Jurkat, Clone E6-1 (cell line): ENCODE measurements at regions not wholly inside any gene's neighbourhood (a gene's known extent, or its start where the extent isn't known, plus 50 kb on each side); places are given as distances from the start of the nearest gene placed in this dataset.
A peak's percentile ranks its signal among the peaks of the same experiment; 100 is the strongest.

Experiments used
- DNase-seq: peaks from one replicate; pipeline ENCODE4 v3.0.0-alpha.2; 2011; ENCODE audit warnings: low read depth, low spot score
- H3K4me3 ChIP-seq: 2 replicates; pipeline ENCODE4 v1.5.1; 2011; ENCODE audit warnings: mild to moderate bottlenecking, low read length, control low read depth, moderate library complexity

DNA sequence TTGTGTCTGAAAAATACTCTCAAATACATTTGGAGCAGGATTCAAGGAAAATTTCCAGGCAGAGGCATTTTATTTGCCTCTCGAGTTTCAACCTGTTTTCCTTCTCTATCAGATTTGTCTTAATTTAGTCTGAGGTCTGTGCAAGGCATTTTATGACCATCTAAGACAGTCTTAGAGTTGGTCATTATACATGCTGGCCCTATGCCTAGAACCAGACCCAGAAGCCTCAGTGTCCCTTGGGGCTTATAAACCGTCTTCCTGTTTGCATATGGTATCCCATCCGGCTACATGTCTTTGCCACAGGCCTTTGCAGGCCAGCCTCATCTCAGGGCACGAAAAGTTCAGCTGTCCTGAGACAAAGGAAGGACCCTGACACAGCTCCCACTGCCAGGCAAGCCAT, 346.1 kb downstream of the SIPA1L2 start:
- no peak for DNase-seq
- no peak overlapping the region for H3K4me3 ChIP-seq

DNA sequence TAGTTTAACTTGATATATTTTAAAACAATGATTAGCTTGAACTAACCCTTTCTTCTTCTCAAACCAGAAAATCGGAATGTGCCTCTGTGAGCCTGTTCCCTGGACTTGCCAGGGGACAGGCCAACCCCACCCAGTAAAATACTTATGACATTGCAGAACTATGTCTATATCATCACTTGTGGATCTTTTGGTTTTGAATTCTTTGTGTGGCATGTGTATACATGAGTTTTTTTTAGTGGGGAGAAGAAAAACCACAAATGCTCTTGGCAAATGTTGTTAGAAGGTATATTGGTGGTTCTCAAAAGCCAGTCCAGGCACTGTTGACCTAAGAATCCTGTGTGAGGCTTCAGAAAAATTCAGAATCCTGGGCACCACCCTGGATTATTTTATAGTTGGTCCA, 347.4 kb downstream of the SIPA1L2 start:
- no peak for DNase-seq
- no peak overlapping the region for H3K4me3 ChIP-seq

DNA sequence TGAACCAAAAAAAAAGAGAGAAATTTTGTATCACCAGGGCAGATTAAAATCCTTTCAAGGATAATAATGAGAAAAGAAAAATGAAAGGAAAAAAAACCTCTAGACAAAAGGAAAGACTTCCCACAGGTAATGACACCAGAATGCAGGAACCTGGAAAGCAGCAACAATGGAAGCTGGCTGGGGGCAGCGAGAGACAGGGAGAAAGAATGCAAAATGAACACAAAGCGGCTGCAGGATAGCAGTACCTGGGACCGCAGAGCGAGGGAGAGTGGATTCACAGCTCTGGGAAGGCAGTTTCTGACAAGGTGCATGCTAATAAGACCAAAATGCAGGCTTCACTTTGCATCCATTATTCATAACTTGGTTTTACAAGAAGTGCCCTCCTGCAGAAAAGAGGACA, 349.0 kb downstream of the SIPA1L2 start:
- no peak overlapping the region for H3K4me3 ChIP-seq
- no peak for DNase-seq

DNA sequence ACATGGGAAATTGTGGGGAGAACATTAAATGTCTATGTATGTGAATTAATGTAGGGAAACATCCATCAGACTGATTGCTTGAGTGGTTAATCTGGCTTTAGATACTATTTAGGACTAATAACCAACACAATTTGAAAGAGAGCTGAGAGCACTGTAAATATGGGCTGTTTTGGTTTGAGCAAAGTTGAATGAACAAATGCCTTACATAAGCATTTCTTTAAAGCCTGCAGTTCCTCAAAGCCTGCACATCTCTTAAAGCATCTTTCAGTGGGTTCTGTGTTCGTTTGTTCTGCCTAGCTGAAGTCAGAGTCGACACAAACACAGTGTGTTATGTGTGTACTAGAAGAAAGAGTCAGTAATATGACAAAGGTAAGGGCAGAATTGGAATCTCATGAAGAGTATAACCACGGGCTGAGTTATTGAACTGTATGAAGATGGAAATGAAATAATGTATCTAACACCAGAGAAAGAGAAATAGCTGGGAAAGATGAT, 350.0 kb downstream of the SIPA1L2 start:
- H3K4me3 ChIP-seq = no peak overlapping the region
- no peak for DNase-seq

DNA sequence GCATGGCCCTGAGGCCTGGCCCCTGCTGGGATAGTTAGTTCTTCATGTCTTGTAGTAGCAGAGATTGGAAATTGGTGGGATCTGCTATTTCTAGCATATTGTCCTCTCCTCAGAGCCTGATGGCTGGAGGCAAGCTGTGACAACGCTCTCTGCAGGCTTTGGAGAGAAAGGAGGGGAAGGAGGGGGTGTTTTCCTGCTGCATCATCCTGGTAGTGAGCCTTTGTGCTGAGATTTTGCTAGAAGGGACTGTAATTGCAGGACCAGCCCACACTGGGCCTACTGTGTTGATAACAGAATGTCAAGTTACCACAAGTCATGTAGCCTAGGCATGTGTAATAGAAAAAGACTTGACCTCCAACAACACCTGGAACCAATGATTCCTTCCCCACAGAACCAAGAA, 351.0 kb downstream of the SIPA1L2 start:
- no peak overlapping the region for H3K4me3 ChIP-seq
- no peak for DNase-seq

DNA sequence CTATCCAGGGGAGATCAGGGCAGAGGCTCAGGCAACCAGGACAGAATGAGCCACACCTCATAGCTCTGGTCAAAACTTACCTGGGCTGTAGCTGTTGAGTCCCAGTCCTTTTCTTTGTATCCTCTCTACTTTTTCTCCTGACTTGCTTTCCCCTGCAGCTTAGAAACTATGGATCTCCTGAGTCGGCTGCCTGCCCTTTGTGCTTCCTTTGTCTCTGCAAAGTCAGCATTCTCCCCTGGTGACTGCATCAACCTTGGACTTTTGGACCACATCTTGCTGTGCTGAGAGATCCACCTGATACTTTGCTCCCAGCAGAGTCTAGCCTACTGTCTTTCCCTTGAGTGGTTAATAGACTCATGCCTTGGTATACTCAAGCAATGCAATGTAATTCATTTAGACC, 353.3 kb downstream of the SIPA1L2 start:
- no peak for DNase-seq
- H3K4me3 ChIP-seq = no peak overlapping the region

DNA sequence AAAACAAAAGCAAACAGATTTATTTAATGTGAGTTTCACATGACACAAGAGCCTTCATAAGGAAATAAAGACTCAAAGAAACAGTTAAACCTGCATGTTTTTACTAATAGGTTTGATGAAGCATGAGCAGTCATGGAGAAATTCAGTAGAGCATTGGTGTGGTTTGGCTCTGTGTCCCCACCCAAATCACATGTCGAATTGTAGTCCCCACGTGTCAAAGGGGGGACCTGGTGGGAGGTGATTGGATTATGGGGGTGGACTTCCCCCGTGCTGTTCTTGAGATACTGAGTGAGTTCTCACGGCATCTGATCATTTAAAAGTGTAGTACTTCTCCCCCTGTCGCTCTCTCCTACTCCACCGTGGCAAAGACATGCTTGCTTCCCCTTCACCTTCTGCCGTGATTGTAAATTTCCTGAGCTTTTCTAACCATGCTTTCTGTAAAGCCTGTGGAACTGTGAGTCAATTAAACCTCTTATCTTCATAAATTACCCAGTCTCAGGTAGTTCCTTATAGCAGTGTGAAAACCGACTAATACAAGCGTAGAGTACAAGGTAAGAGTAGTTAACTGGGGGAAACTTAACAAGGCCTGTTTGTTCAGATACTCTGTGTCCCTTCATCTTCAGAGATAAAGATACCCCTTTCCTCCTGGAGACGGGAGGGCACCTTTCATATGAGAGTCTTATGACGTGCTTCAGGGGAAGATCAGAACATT, 354.8 kb downstream of the SIPA1L2 start:
- no peak for DNase-seq
- H3K4me3 ChIP-seq = no peak overlapping the region

DNA sequence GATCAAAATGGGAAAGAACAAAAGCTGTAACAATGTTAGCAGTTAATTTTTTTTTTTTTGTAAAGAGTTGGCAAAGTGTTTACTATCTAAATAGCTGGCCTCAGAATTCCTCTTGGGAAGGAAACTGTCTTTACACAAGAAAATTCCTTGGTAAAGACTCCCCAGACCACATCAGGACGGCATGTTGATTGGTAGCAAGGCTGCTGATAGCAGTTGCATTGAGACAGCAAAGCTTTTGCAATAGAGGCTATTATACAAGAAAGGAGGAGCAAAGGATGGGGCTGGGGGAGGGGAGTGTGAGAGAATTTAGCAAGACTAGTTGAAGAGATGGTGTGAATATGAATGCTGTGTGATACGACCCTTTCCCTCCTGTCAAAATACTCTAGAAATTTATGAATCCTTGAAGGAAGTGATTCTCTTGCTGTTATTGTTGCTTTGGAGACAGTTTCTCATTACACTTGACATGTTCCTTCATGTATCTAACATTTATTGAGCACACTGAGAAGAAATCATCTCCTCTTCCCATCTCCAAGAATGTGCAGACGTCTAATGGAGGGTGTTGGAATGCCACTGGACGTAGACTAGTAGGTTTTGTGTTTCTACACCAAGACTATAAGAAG, 355.6 kb downstream of the SIPA1L2 start:
- DNase-seq = no peak
- H3K4me3 ChIP-seq = no peak overlapping the region

DNA sequence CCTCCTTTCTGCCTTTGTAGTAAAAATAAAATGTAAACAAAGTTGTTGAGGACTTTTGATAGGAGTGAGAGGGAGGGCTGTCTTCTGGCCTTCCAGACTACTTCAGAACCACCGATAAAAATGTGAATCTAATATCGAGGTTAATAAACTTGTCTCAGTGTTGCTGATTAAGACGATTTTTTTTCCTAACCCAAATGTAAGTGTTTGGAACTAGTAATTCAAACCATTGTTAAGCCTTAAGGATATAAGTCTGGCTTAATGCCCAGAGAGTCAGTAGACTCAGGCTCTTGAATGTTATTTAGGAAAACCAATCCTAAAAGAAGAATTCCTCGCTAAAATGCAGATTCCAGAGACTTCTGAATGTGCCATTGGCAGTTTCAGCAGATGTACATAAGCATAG, 356.9 kb downstream of the SIPA1L2 start:
- H3K4me3 ChIP-seq = no peak overlapping the region
- no peak for DNase-seq

DNA sequence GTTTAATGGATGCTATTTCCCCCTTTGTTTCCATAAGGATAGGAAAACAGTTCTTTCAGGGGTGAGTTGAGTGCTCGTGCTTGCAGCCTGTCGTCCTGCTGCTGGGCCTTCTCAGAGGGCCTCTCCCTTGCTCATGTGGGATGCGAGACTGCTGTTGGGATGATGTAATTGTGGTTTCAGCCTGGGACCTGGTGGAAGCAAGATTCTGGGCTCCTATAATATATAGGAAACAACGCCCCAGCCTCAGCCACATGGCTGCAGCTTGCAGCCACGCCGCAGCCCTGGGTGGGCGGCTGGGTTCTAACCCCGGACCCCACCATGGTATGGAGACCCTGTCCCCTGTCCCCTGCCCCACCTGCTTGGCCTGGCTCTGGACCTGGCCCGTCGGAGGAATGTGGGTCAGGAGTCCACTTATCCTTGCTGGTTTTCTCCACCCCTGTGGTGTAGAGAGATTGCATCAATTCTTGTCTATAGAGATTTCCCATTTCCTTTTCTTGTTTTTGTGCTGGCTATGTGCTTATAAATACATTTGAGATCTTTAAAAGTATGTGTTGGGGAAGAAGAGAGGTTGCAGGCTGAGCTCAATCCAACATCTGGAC, 357.8 kb downstream of the SIPA1L2 start:
- DNase-seq = no peak

DNA sequence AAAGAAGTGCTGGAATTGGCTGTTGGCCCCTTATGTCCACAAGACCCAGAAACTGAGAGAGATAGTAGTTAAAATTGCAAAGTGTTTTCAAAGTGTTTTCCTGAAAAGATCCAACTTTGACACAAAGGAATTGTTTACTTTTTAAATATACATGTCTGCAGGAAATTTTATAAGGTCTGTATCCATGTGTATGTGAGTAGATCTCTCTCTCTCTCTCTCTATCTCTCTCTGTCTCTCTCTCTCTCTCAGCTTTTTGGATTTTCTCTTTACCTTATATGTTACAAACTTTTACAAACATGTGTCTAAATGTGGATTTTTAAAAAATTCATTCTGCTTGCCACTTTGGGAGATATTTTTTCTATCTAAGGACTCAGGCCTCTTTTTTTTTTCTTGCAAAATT, 358.6 kb downstream of the SIPA1L2 start:
- no peak overlapping the region for H3K4me3 ChIP-seq
- DNase-seq = no peak

More for the DNA sequence above, 357.8 kb downstream of the SIPA1L2 start:
- no peak overlapping the region for H3K4me3 ChIP-seq

DNA sequence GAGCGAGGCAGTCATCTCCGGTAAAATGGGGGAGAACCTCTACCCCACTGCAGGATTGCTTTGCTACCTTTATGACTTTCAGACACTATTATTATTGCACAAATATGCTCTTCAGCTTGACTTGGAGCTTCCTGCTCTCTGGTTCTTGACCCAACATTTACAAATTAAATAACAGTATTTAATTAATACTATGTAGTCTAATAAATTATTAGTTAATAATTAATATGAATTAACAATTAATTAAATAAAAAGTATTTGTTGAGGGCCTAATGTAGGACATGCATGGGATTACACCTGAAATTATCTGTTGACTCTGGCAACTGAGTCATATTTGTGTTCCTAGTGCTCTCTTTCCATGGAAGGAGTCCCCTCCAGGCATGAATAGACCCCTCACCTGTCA, 359.9 kb downstream of the SIPA1L2 start:
- no peak for DNase-seq
- no peak overlapping the region for H3K4me3 ChIP-seq

DNA sequence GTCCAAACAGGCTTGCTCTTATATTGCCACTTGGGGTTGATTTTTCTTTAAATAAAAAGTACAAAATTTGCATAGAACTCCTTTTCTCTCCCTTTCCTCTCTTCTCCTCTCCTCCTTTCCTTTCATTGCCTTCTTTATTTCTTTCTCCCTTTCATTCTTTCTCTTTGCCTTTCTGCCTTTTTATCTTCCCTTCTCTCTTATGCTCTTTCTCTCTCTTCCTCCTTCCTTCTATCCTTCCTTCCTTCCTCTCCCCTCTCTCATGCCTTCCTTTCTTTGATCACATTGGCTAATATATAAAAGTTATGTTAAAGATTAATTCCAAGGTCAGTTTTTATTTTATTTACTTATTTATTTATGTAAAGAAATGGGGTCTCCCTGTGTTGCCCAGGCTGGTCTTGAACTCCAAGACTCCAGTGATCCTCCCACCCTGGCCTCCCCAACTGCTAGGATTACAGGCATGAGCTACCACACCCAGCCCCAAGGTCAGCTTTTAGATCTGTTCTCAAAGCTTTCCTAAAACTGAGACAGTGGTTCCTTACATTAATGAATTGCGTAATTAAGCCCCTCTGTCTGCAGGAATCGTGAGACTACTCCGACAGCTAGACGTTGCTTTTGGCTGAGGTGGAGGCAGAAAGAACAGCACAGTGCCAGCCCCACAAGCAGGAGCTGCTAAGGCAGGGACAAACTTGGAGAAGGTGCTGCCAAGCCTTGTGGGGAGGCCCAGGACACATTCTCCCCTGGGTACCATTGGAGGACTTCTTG, 361.9 kb downstream of the SIPA1L2 start:
- DNase-seq = no peak
- H3K4me3 ChIP-seq = no peak overlapping the region

DNA sequence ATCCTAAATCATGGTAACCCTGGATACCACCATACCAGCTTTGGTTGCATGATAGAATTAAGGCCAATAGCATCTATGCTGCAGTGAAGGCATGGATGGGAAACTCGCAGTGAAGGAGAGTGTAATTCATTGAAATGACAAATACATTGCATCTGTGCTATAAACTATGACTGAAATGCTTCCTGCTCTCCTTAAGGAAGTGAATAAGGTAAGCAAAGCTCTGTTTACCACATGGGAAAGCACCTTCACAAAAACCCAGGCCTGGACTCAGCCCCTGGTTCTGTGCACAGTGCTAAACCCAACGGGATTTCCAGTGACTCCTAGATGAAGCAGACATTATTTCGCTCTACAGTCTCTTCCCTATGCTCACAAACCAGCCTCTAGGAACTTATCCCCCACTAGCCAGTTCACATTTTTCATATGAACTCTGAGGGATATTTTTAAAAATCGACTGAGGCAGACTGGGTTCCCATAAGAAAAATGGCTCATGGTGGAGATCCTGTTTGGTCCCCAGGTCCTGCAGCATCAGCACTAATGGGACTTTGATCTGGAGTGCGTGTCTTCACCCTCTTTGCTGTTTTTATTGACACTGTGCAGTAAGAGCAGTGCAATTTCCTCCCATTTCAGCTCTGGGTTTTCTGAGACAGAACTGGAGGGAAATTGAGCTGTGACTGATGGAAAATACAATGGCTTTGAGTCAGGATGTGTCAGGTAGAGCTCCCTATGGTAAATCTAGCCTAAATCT, 362.7 kb downstream of the SIPA1L2 start:
- DNase-seq = no peak
- no peak overlapping the region for H3K4me3 ChIP-seq

DNA sequence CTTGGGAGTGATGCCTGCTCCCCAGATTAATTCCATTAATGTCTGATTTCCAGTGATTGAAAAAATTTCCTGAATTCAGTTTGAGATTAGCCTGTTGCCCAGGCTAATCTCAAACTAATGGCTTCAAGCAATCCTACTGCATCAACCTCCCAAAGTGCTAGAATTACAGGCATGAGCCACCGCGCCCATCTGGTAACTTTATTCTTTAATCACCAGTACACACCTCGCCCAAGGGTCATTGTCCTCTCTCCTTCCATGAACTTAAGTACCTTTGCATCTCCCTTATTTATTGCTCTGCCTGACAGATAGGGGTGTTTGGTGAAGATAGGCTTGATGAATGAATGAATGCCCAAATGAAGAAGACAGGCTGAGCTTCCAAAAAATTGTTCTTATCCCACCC, 366.5 kb downstream of the SIPA1L2 start:
- no peak for DNase-seq
- no peak overlapping the region for H3K4me3 ChIP-seq

DNA sequence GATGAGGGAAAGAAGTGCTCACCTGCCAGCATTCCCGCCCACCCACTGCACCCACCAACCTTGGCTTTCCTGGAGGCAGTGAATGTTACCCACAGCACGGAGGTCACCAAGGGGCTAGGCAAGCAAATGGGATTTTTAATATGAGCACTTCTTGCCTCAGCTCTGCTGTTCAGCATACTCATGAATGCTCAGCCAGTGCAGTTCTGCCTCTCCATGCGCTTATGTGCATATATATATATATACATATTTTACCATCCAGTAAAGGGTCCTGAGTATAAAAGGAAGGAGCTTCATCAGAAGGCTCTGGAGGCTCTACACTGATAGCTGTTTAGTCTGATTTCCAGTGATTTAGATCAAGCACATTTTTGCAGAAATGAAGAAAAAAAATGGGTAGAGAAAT, 366.9 kb downstream of the SIPA1L2 start:
- DNase-seq = no peak
- H3K4me3 ChIP-seq = no peak overlapping the region

DNA sequence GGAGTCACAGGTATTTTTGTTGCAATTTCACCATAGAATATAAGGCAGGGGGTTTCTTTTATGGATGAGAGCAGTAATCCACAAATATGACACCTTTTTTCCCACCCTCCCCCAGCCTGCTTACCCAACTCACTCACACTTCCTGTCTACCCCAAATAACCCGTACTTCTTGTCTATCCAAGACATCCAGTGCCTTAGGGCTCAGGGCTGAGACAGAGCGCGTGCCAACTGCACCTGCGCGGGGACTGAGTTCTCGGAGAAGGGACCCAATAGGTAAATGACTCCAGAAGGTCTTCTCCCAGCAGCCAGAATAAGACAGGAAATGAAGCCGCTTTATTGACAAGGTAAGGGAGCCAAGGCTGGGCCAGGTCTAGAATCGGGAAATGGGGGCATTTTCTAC, 369.1 kb downstream of the SIPA1L2 start:
- peak; percentile 10 for DNase-seq
- H3K4me3 ChIP-seq = no peak overlapping the region

DNA sequence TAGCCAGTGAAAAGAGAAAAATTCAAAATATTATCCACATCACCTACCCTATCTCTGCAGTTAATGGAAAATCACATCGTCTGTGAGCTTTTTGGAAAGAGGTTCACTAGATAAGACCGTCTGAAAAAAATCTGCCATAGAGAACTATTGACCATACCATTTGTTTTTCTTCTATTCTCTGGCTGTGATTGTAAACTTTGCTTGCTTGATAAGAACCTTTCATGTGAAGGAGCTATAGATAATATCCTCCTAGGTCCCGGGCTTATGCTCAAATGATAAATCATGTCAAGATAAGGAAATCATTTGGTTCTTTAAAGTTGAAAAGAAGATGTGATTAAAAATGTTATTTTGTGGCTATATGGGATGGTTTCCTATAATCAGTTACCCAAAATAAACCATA, 369.9 kb downstream of the SIPA1L2 start:
- no peak for DNase-seq
- no peak overlapping the region for H3K4me3 ChIP-seq

DNA sequence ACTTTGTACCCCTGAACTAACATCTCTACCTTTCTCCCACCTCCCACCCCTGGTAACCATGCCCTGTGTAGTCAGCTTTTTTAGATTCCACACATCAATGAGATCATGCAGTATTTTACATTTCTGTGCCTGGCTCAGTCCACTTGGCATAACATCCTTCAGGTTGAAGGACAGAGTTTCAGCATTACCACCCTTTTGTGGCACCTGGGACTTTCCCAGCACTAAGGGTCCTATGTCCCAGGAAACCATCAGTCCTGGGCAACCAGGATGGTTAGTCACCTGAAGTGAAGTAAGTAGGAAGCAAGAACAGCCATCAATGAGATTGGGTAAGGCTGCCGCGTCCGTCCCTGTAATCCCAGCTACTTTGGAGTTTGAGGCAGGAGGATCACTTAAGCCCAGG, 370.6 kb downstream of the SIPA1L2 start:
- no peak for DNase-seq

More for the DNA sequence above, 370.6 kb downstream of the SIPA1L2 start:
- H3K4me3 ChIP-seq = no peak overlapping the region
